IPS-NIHi7 (cell line): ENCODE measurements at regions not wholly inside any gene's neighbourhood (a gene's known extent, or its start where the extent isn't known, plus 50 kb on each side); places are given as distances from the start of the nearest gene placed in this dataset.

ENCODE experiments used
- DNase-seq: peaks from one replicate; pipeline ENCODE4 v3.0.0; 2012; ENCODE audit warnings: mixed read lengths; ENCODE audit errors: extremely low spot score

GRCh38 chr2:120809151-120809550 is 73.5 kb downstream of the GLI2 start:
- no peak for DNase-seq

- no peak for DNase-seq
Observed at GRCh38 chr2:120809609-120810440, 74.2 kb downstream of the GLI2 start.

GRCh38 chr2:120810639-120811038 is 75.0 kb downstream of the GLI2 start:
- DNase-seq, result no peak

- DNase-seq, result no peak
Observed at GRCh38 chr2:120812866-120813265, 77.2 kb downstream of the GLI2 start.

GRCh38 chr2:120814352-120814751 is 78.7 kb downstream of the GLI2 start:
- DNase-seq, result no peak

- DNase-seq, result no peak
Observed at GRCh38 chr2:120815292-120815691, 79.6 kb downstream of the GLI2 start.

- no peak for DNase-seq
Observed at GRCh38 chr2:120817136-120817955, 81.7 kb downstream of the GLI2 start.

- no peak for DNase-seq
Observed at GRCh38 chr2:120817956-120818325, 82.3 kb downstream of the GLI2 start.

GRCh38 chr2:120818441-120818920 is 82.8 kb downstream of the GLI2 start:
- no peak for DNase-seq

- DNase-seq, result no peak
Observed at GRCh38 chr2:120819720-120820210, 84.1 kb downstream of the GLI2 start.

- DNase-seq, result peak; percentile 40
Observed at GRCh38 chr2:120820263-120820952, 84.7 kb downstream of the GLI2 start.

GRCh38 chr2:120820953-120821279 is 85.2 kb downstream of the GLI2 start:
- DNase-seq, result peak; percentile 64

- DNase-seq, result no peak
Observed at GRCh38 chr2:120821446-120822160, 85.9 kb downstream of the GLI2 start.

GRCh38 chr2:120822933-120823332 is 87.3 kb downstream of the GLI2 start:
- no peak for DNase-seq

- DNase-seq, result no peak
Observed at GRCh38 chr2:120823551-120823950, 87.9 kb downstream of the GLI2 start.

GRCh38 chr2:120824246-120824645 is 88.6 kb downstream of the GLI2 start:
- DNase-seq, result no peak

- peak; percentile 49 for DNase-seq
Observed at GRCh38 chr2:120825370-120826259, 89.9 kb downstream of the GLI2 start.

- no peak for DNase-seq
Observed at GRCh38 chr2:120826260-120826648, 90.6 kb downstream of the GLI2 start.

GRCh38 chr2:120826716-120827410 is 91.2 kb downstream of the GLI2 start:
- DNase-seq, result no peak

- no peak for DNase-seq
Observed at GRCh38 chr2:120828066-120828465, 92.4 kb downstream of the GLI2 start.
